SU-DHL-6 (cell line): ENCODE measurements at regions not wholly inside any gene's neighbourhood (a gene's known extent, or its start where the extent isn't known, plus 50 kb on each side); places are given as distances from the start of the nearest gene placed in this dataset.

Source experiments
- H2AFZ ChIP-seq: fragments of 200-600 bp; sonication (generic); 2 replicates; pipeline ENCODE4 v1.6.1; 2014; ENCODE audit warnings: low read depth, mild to moderate bottlenecking, moderate library complexity, mixed read lengths, antibody characterized with exemption, low read length; ENCODE audit not compliant: severe bottlenecking
- H3F3A ChIP-seq: fragments of 200-600 bp; shearing (Covaris generic); 2 replicates; pipeline ENCODE4 v1.6.0; 2016; ENCODE audit warnings: antibody characterized with exemption, mild to moderate bottlenecking; ENCODE audit not compliant: insufficient read depth
- H3K27ac ChIP-seq: fragments of 200-600 bp; sonication (generic); 2 replicates; pipeline ENCODE4 v1.5.1; 2016; ENCODE audit warnings: low read depth, mild to moderate bottlenecking, low read length, moderate library complexity, mixed read lengths
- H3K27me3 ChIP-seq: fragments of 200-600 bp; sonication (generic), shearing (Covaris generic); 2 replicates; pipeline ENCODE4 v1.6.0; 2014; ENCODE audit warnings: mild to moderate bottlenecking, low read length
- H3K36me3 ChIP-seq: fragments of 200-600 bp; sonication (generic); 2 replicates; pipeline ENCODE4 v1.6.1; 2014; ENCODE audit warnings: mild to moderate bottlenecking, low read length, mixed read lengths
- H3K4me2 ChIP-seq: fragments of 300-600, 200-600 bp; shearing (Covaris generic), sonication (generic); 2 replicates; pipeline ENCODE4 v1.6.0; 2014; ENCODE audit warnings: low read length, low read depth, mild to moderate bottlenecking; ENCODE audit not compliant: poor library complexity, severe bottlenecking
- H3K4me3 ChIP-seq: fragments of 200-600 bp; sonication (generic); 2 replicates; pipeline ENCODE4 v1.5.1; 2014; ENCODE audit warnings: antibody characterized with exemption, low read length, mild to moderate bottlenecking, mixed read lengths; ENCODE audit not compliant: insufficient read depth, poor library complexity, severe bottlenecking
- H3K79me2 ChIP-seq: fragments of 200-600 bp; sonication (generic); 2 replicates; pipeline ENCODE4 v1.6.1; 2014; ENCODE audit warnings: mild to moderate bottlenecking, low read length, moderate library complexity; ENCODE audit not compliant: insufficient read depth
- H3K9ac ChIP-seq: fragments of 200-600 bp; sonication (generic); 2 replicates; pipeline ENCODE4 v1.7.0; 2014; ENCODE audit warnings: mild to moderate bottlenecking, low read length
- H3K9me2 ChIP-seq: fragments of 200-600 bp; sonication (generic); replicated peaks from 2 replicates; pipeline ENCODE4 v1.6.1; 2014; ENCODE audit warnings: low read length; ENCODE audit not compliant: insufficient read depth
- H3K9me3 ChIP-seq: fragments of 200-600 bp; sonication (generic); 2 replicates; pipeline ENCODE4 v1.6.1; 2014; ENCODE audit warnings: low read length, mixed read lengths; ENCODE audit not compliant: insufficient read depth
- H4K20me1 ChIP-seq: fragments of 200-600 bp; sonication (generic); 2 replicates; pipeline ENCODE4 v1.6.1; 2014; ENCODE audit warnings: low read depth, mild to moderate bottlenecking, antibody characterized with exemption, low read length, moderate library complexity, mixed read lengths
- EZH2phosphoT487 ChIP-seq: fragments of 200-600 bp; sonication (generic), shearing (Covaris generic); conservative IDR thresholded peaks from 2 replicates; pipeline ENCODE4 v1.6.1; 2018; ENCODE audit warnings: mild to moderate bottlenecking, antibody characterized with exemption, low read length, moderate library complexity, mixed read lengths
- TF ChIP-seq, protein P1 (sequence below): fragments of 200-600 bp; sonication (generic); IDR thresholded peaks from one replicate; pipeline ENCODE4 v1.5.1; 2017; ENCODE audit warnings: antibody characterized with exemption, mild to moderate bottlenecking, low read length, moderate library complexity; ENCODE audit not compliant: insufficient read depth, poor library complexity, severe bottlenecking

DNA sequence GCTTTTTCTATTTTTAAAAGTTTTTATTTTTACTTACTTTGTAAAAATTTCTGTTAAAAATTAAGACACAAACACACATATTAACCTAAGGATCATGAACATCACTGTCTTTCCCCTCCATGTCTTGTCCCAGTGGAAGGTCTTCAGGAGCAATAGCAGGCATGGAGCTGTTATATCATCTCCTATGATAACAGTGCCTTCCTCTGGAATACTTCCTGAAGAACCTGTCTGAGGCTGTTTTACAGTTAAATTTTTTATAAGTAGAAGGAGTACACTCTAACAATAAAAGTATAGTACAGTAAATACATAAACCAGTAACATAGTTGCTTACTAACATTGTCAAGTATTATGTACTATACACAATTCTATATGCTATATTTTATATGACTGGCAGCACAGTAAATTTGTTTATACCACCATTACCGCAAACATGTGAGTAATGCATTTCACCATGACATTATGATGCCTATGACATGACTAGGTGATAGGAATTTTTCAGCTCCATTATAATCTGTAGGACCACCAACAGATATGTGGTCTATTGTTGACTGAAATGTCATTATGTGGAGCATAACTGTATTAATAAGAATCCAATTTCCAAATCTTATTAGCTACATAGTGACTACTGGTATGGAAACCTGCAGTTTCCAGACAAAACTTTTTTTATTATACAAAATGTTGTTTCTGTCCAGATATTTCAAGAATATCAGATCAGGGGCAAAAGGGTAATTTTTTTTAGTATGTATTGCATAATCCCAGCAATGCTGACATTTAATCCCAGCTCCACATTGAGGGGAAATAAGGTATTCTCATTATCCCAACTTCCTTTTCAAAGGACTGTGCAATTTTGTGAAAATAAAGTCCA is 337.2 kb upstream of the SLC39A10 start:
- Histone ChIP-seq H3K27me3 (no peaks in the 10 kb centered on the region), H3F3A (no peaks in the 10 kb centered on the region), H2AFZ (no peak overlapping the region), H3K9me3 (no peaks in the 10 kb centered on the region), H3K27ac (no peak overlapping the region), H3K9me2 (no peaks in the 10 kb centered on the region), H3K9ac (no peak overlapping the region), H3K4me3 (no peak overlapping the region), H4K20me1 (no peaks in the 10 kb centered on the region), H3K4me2 (no peak overlapping the region), H3K36me3 (no peaks in the 10 kb centered on the region), H3K79me2 (no peaks in the 10 kb centered on the region)
- TF ChIP-seq, protein P1, sequence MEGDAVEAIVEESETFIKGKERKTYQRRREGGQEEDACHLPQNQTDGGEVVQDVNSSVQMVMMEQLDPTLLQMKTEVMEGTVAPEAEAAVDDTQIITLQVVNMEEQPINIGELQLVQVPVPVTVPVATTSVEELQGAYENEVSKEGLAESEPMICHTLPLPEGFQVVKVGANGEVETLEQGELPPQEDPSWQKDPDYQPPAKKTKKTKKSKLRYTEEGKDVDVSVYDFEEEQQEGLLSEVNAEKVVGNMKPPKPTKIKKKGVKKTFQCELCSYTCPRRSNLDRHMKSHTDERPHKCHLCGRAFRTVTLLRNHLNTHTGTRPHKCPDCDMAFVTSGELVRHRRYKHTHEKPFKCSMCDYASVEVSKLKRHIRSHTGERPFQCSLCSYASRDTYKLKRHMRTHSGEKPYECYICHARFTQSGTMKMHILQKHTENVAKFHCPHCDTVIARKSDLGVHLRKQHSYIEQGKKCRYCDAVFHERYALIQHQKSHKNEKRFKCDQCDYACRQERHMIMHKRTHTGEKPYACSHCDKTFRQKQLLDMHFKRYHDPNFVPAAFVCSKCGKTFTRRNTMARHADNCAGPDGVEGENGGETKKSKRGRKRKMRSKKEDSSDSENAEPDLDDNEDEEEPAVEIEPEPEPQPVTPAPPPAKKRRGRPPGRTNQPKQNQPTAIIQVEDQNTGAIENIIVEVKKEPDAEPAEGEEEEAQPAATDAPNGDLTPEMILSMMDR: no peak
- no peak for TF ChIP-seq EZH2phosphoT487

DNA sequence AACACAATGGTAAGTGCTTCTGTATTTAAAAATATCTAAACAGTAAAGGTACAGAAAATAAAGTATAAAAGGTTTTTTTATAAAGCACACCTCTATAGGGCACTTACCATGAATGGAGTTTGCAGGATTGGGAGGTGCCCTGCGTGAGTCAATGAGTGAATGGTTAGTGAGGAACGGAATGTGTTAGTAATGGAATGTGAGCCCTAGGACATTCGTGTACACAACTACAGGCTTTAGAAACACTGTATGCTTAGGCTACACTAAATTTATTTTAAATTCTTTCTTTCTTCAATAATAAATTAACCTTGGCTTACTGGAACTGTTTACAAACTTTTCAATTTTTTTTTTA is 337.9 kb upstream of the SLC39A10 start:
- no peak overlapping the region for H2AFZ ChIP-seq
- H3K27me3 ChIP-seq: no peaks in the 10 kb centered on the region
- H3K79me2 ChIP-seq: no peaks in the 10 kb centered on the region
- H3K4me3 ChIP-seq: no peak overlapping the region
- no peak overlapping the region for H3K27ac ChIP-seq
- no peaks in the 10 kb centered on the region for H4K20me1 ChIP-seq
- TF ChIP-seq EZH2phosphoT487: no peak
- TF ChIP-seq, protein P1: no peak
- no peaks in the 10 kb centered on the region for H3F3A ChIP-seq
- no peak overlapping the region for H3K4me2 ChIP-seq
- no peaks in the 10 kb centered on the region for H3K9me2 ChIP-seq
- H3K9ac ChIP-seq: no peak overlapping the region
- no peaks in the 10 kb centered on the region for H3K9me3 ChIP-seq
- no peaks in the 10 kb centered on the region for H3K36me3 ChIP-seq

DNA sequence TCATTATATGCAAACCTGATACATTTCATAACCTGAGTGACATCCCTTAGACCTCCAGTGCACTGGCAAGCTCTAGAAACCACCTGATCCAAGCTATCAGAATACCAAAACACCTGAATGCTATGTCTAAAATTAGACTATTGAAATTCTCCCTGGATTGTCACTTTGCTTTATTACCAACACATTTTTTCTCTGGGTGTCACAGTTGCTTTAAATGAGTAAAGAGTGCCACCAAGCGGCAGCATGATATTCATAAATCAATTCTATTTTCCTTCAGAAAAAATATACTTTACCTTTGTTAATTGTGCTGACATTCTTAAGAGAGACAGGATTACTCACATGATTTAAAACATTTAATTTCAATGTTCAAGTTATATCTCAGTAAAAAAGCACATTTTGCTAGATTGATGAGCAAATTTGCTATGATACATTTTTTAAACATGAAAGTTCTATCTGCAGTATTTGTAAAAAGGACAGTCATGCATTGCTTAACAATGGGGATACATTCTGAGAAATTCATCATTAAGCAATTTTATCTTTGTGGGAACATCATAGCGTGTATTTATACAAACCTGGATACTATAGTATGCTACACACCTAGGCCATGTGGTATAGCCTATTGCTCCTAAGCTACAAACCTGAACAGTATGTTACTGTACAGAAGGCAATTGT is 338.4 kb upstream of the SLC39A10 start:
- H3K9ac ChIP-seq: no peak overlapping the region
- H3K9me2 ChIP-seq: no peaks in the 10 kb centered on the region
- no peaks in the 10 kb centered on the region for H3K79me2 ChIP-seq
- no peaks in the 10 kb centered on the region for H3K9me3 ChIP-seq
- no peak overlapping the region for H2AFZ ChIP-seq
- H3K27ac ChIP-seq: no peak overlapping the region
- H3K36me3 ChIP-seq: no peaks in the 10 kb centered on the region
- no peak for TF ChIP-seq EZH2phosphoT487
- TF ChIP-seq, protein P1: peak; percentile 67
- no peak overlapping the region for H3K4me2 ChIP-seq
- H3K4me3 ChIP-seq: no peak overlapping the region
- no peaks in the 10 kb centered on the region for H3K27me3 ChIP-seq
- no peaks in the 10 kb centered on the region for H4K20me1 ChIP-seq
- no peaks in the 10 kb centered on the region for H3F3A ChIP-seq
